Colonic mucosa (tissue), 4 donors: ENCODE measurements at regions not wholly inside any gene's neighbourhood (a gene's known extent, or its start where the extent isn't known, plus 50 kb on each side); places are given as distances from the start of the nearest gene placed in this dataset.

Experiments used
- DNase-seq: peaks from one replicate; pipeline ENCODE4 v3.0.0-alpha.2; 2020
- H3K27ac ChIP-seq: fragments of 200-600 bp; one replicate; pipeline ENCODE4 v1.8.0; 2021
- H3K27me3 ChIP-seq: fragments of 200-600 bp; one replicate; pipeline ENCODE4 v1.8.0; 2021
- H3K36me3 ChIP-seq: fragments of 200-600 bp; one replicate; pipeline ENCODE4 v1.8.0; 2021
- H3K4me1 ChIP-seq: fragments of 200-600 bp; one replicate; pipeline ENCODE4 v1.8.0; 2021; ENCODE audit warnings: mild to moderate bottlenecking
- H3K4me3 ChIP-seq: fragments of 200-600 bp; one replicate; pipeline ENCODE4 v1.8.0; 2021
- H3K9ac ChIP-seq, 2 donors: one replicate each; pipeline ENCODE4 v1.7.0; 2013; ENCODE audit warnings: control low read depth in 2 of 2, low read depth in 2 of 2, low read length in 2 of 2
- H3K9me3 ChIP-seq: fragments of 200-600 bp; one replicate; pipeline ENCODE4 v1.8.0; 2021
- intact Hi-C: fragments of 100-400 bp; cut with DNase I; formaldehyde crosslinking; loops from one replicate; pipeline ENCODE4 v1.14.1; 2022
- TF ChIP-seq, protein P1 (sequence below): fragments of 200-600 bp; IDR thresholded peaks from one replicate; pipeline ENCODE4 v1.8.0; 2022; ENCODE audit warnings: antibody characterized with exemption, mild to moderate bottlenecking
- donor health status: healthy.
- donor health status: DM: no; HTN: no; CAD: no.
- donor health status: DM: no; HTN: no; CAD: no.

DNA sequence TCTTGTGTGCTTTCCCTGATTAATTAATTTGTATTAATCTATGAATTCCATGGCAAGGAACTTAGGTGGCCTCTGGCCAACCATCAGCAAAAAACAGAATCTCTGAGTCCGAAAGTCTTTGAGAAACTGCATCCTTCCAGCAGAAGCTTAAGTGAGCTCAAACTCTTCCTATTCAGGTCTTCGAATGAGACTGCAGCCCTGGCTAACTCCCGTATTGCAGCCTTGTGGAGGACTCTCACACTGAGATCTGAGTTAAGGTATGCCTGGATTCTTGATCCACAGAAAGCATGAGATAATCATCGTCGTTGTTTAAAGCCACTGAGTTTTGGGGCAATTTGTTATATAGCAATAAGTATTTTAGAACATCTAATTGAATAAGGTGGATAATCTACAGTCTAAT lies 1143.9 kb upstream of the NXPH2 start:
- Histone ChIP-seq H3K27ac (no peak overlapping the region), H3K4me1 (no peaks in the 10 kb centered on the region), H3K36me3 (no peaks in the 10 kb centered on the region), H3K9ac (no peak overlapping the region), H3K27me3 (no peaks in the 10 kb centered on the region), H3K9me3 (no peaks in the 10 kb centered on the region), H3K4me3 (no peak overlapping the region)
- intact Hi-C loops: no loop called here
- TF ChIP-seq, protein P1, sequence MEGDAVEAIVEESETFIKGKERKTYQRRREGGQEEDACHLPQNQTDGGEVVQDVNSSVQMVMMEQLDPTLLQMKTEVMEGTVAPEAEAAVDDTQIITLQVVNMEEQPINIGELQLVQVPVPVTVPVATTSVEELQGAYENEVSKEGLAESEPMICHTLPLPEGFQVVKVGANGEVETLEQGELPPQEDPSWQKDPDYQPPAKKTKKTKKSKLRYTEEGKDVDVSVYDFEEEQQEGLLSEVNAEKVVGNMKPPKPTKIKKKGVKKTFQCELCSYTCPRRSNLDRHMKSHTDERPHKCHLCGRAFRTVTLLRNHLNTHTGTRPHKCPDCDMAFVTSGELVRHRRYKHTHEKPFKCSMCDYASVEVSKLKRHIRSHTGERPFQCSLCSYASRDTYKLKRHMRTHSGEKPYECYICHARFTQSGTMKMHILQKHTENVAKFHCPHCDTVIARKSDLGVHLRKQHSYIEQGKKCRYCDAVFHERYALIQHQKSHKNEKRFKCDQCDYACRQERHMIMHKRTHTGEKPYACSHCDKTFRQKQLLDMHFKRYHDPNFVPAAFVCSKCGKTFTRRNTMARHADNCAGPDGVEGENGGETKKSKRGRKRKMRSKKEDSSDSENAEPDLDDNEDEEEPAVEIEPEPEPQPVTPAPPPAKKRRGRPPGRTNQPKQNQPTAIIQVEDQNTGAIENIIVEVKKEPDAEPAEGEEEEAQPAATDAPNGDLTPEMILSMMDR: no peak
- DNase-seq: no peak

DNA sequence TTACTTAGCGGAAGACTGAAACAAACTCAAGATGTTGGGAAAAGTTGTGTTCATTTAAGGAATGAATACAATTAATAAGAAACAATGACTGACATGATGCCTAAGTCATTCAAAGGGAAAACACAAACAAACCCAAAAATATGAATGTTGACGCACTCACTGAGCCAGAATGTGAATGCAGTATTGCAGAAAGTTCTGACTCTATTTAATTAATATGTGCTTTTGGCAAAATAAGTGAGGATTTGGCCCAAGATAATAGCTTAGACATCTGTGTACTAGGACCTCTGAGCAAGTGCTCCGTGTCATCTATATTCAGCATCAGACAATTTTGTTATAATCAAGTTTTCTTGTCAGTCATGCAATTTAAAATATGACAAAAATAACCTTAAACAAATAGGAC lies 1138.8 kb upstream of the NXPH2 start:
- Histone ChIP-seq H3K36me3 (no peaks in the 10 kb centered on the region), H3K4me3 (no peak overlapping the region), H3K27me3 (no peaks in the 10 kb centered on the region), H3K4me1 (no peaks in the 10 kb centered on the region), H3K27ac (no peak overlapping the region), H3K9me3 (no peaks in the 10 kb centered on the region), H3K9ac (no peak overlapping the region)
- no peak for DNase-seq
- TF ChIP-seq, protein P1: no peak
- intact Hi-C loops: no loop called here

DNA sequence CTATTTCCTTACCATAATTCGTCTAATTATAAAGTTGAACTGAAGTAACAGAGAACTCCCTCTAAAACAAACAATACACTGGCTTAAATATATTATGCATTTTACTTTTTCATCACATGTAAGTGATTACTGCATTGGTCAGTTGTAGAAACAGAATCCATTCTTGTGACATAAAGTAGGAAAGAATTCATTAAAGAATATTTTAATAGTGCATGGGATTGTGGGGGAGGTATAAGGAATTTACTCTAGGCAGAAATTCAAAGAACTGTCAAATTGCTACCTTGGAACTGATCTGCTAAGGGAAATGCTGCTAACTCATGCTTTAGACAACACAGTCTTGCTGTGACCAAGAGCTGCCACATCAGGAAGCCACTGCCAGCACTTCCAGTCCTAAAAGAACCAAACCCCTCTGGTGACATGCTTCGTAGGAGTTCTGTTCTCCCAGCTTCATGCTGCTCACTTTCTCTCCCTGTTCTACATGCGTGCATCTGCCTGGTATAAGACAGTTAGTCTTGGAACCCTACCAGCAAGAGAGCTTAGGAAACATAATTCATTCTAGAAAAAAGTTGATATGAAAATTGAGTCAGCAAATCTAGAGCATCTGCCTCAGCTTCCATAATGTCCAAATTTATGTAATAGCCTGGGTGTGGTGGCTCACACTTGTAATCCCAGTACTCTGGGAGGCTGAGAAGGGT lies 1137.6 kb upstream of the NXPH2 start:
- no peak overlapping the region for H3K4me3 ChIP-seq
- no peak overlapping the region for H3K9ac ChIP-seq
- TF ChIP-seq, protein P1: no peak
- H3K36me3 ChIP-seq: no peaks in the 10 kb centered on the region
- intact Hi-C loops: no loop called here
- no peak overlapping the region for H3K27ac ChIP-seq
- H3K4me1 ChIP-seq: no peaks in the 10 kb centered on the region
- no peak for DNase-seq
- no peaks in the 10 kb centered on the region for H3K9me3 ChIP-seq
- H3K27me3 ChIP-seq: no peaks in the 10 kb centered on the region

DNA sequence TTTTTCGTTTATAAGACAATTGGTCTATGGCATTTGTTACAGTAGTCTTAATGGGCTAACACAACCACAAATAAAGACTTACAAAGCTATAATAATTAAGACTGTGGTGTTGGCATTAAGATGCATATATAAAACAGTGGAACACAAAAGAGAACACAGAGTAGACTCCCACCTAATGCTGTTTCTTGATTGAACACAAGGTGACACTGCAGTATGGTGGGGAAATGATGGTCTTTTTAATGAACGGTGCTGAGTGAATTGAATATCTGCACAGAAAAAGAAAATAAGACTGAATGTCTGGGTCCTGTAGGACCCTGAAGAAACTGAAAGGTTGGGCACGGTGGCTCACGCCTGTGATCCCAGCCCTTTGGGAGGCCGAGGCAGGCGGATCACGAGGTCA lies 1136.6 kb upstream of the NXPH2 start:
- intact Hi-C loops: no loop called here
- H3K4me1 ChIP-seq: no peaks in the 10 kb centered on the region
- DNase-seq: no peak
- no peaks in the 10 kb centered on the region for H3K27me3 ChIP-seq
- H3K4me3 ChIP-seq: no peak overlapping the region
- TF ChIP-seq, protein P1: no peak
- no peak overlapping the region for H3K9ac ChIP-seq
- H3K27ac ChIP-seq: no peak overlapping the region
- H3K36me3 ChIP-seq: no peaks in the 10 kb centered on the region
- H3K9me3 ChIP-seq: no peaks in the 10 kb centered on the region

DNA sequence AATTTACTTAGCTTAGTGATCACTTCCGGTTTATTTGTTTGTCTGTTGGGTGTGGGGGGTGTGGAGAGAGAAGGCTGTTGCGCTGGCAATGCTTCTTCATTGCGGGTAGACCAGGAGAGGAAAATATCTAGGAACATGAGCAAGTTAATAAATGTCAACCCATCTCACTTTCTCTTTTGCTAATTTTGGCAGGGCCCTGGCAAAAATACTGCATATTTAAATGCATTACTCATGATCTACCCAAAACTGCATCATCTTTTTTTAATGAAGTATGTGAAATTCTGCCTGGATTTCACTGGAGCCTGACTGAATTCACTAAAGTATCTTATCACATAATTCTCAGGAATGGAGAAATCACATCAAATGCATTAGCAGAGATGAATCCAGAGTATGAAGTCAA lies 1131.0 kb upstream of the NXPH2 start:
- no peaks in the 10 kb centered on the region for H3K36me3 ChIP-seq
- TF ChIP-seq, protein P1: no peak
- DNase-seq: no peak
- H3K27me3 ChIP-seq: no peaks in the 10 kb centered on the region
- no peak overlapping the region for H3K27ac ChIP-seq
- no peaks in the 10 kb centered on the region for H3K9me3 ChIP-seq
- no peak overlapping the region for H3K9ac ChIP-seq
- intact Hi-C loops: no loop called here
- H3K4me1 ChIP-seq: no peaks in the 10 kb centered on the region
- no peak overlapping the region for H3K4me3 ChIP-seq
